PC-9 (cell line): ENCODE measurements at regions not wholly inside any gene's neighbourhood (a gene's known extent, or its start where the extent isn't known, plus 50 kb on each side); places are given as distances from the start of the nearest gene placed in this dataset.

ENCODE experiments used
- BruUV-seq: library from RNA; stranded (reverse); fragments of 400-500 nt; replicated peaks from 2 replicates; lab custom pipeline; 2021; lab: Mats Ljungman, UMichigan
- CTCF ChIA-PET: fragments of 300-600 bp; sonication (Branson Sonifier 250); formaldehyde crosslinking; loops from one replicate; lab custom pipeline; 2022; ENCODE audit warnings: antibody characterized with exemption; lab: Charles Lee
- POLR2A ChIA-PET: fragments of 300-600 bp; sonication (Branson Sonifier 250); formaldehyde crosslinking; loops from one replicate; lab custom pipeline; 2022; ENCODE audit warnings: antibody characterized with exemption; ENCODE audit not compliant: unreplicated experiment; lab: Charles Lee
- DNase-seq, 2 experiments: peaks; one replicate each; pipeline versions ENCODE4 v3.0.0 to v3.0.0-alpha.2; 2015 to 2022; ENCODE audit warnings: mixed read lengths in 1 of 2
- H2AFZ ChIP-seq: fragments of 200-600 bp; sonication (generic); 2 replicates; pipeline ENCODE4 v1.8.1; 2017; ENCODE audit warnings: antibody characterized with exemption
- H3F3A ChIP-seq: fragments of 200-600 bp; sonication (generic); 2 replicates; pipeline ENCODE4 v1.8.1; 2017; ENCODE audit warnings: antibody characterized with exemption, mild to moderate bottlenecking, low read depth; ENCODE audit not compliant: insufficient read depth
- H3K27ac ChIP-seq: fragments of 200-600 bp; sonication (generic); 2 replicates; pipeline ENCODE4 v1.6.1; 2016; ENCODE audit warnings: mixed run types
- H3K27me3 ChIP-seq: fragments of 200-600 bp; sonication (generic); 2 replicates; pipeline ENCODE4 v1.6.1; 2016; ENCODE audit warnings: low read depth, mixed run types; ENCODE audit not compliant: insufficient read depth
- H3K36me3 ChIP-seq: fragments of 200-600 bp; sonication (generic); 2 replicates; pipeline ENCODE4 v1.6.1; 2016; ENCODE audit warnings: low read depth, mixed run types
- H3K4me1 ChIP-seq: fragments of 200-600 bp; sonication (generic); replicated peaks from 2 replicates; pipeline ENCODE4 v1.6.1; 2016; ENCODE audit warnings: mixed run types; ENCODE audit not compliant: insufficient read depth
- H3K4me2 ChIP-seq: fragments of 200-600 bp; sonication (generic); 2 replicates; pipeline ENCODE4 v1.6.1; 2017; ENCODE audit warnings: mixed run types
- H3K4me3 ChIP-seq: fragments of 200-600 bp; sonication (generic); 2 replicates; pipeline ENCODE4 v1.6.1; 2016; ENCODE audit warnings: mixed run types
- H3K79me2 ChIP-seq: fragments of 200-600 bp; sonication (generic); 2 replicates; pipeline ENCODE4 v1.6.1; 2017; ENCODE audit warnings: low read depth, mixed run types
- H3K9me2 ChIP-seq: fragments of 200-600 bp; sonication (generic); 2 replicates; pipeline ENCODE4 v1.8.1; 2017; ENCODE audit warnings: mild to moderate bottlenecking; ENCODE audit not compliant: insufficient read depth
- H3K9me3 ChIP-seq: fragments of 200-600 bp; sonication (generic); 2 replicates; pipeline ENCODE4 v1.8.1; 2016; ENCODE audit warnings: low read depth; ENCODE audit not compliant: insufficient read depth
- H4K20me1 ChIP-seq: fragments of 200-600 bp; sonication (generic); 2 replicates; pipeline ENCODE4 v1.8.1; 2017; ENCODE audit not compliant: insufficient read depth
- CTCF ChIP-seq: fragments of 200-600 bp; sonication (generic); conservative IDR thresholded peaks from 2 replicates; pipeline ENCODE4 v1.6.1; 2017; ENCODE audit warnings: mixed run types, antibody characterized with exemption, mild to moderate bottlenecking, moderate library complexity
- EZH2 ChIP-seq: fragments of 200-600 bp; sonication (generic); IDR thresholded peaks from 2 replicates; pipeline ENCODE4 v1.8.0; 2017; ENCODE audit warnings: antibody characterized with exemption, low read depth
- intact Hi-C: fragments of 100-400 bp; cut with micrococcal nuclease; formaldehyde crosslinking; loops from one replicate; pipeline ENCODE4 v1.10.0; 2022; ENCODE audit not compliant: unreplicated experiment

DNA sequence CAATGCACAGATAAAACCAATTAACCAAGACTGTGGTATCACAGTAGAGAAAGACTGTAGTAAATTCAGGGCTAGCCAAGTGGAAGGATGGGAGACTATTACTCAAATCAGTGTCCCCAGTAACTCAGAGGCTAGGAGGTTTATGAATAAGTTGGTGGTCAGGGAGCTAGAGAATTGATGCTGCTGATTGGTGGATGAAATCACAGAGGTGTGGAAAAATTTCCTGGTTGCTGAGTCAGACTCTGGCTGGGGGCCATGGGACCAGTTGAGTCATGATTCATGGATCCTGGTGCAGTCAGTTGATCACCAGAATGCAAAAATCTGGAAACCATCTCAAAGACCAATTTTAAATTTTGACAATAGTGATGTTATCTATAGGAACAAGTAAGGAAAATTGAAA is 555.9 kb downstream of the C6orf118 start:
- Histone ChIP-seq H3K9me3 (no peaks in the 10 kb centered on the region), H2AFZ (no peak overlapping the region), H3K4me3 (no peak overlapping the region), H3K36me3 (no peaks in the 10 kb centered on the region), H3K9me2 (no peaks in the 10 kb centered on the region), H3K27me3 (no peaks in the 10 kb centered on the region), H3K79me2 (no peaks in the 10 kb centered on the region), H3K27ac (no peak overlapping the region), H3K4me2 (no peak overlapping the region), H3K4me1 (no peaks in the 10 kb centered on the region), H3F3A (no peaks in the 10 kb centered on the region), H4K20me1 (no peaks in the 10 kb centered on the region)
- DNase-seq, result no peak
- intact Hi-C loops, result no loop called here
- ChIA-PET CTCF (no interaction called here), POLR2A (no interaction called here)
- no peak for TF ChIP-seq EZH2
- TF ChIP-seq CTCF, result no peak
- no TSS peak for BruUV-seq

DNA sequence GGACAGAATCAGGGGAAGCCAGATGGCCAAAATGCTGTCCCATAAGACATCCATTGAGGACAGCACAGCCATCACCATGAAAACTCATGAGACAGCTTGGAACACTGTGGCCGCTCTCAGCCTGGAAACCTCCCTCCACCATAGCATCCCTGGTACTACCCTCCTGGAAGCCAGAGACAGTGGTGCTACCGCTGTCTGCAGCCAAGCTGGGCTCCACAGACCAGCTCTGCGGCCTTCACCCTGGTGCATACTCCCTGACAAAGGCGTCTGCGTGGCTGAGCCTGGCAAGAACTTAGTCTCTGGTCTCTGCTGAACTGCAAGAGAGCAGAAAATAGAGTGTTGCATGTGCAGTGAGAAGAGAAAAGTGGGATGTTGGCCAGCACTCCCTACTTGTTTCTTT is 558.0 kb downstream of the C6orf118 start:
- no peak for TF ChIP-seq CTCF
- no peak for TF ChIP-seq EZH2
- no peaks in the 10 kb centered on the region for H3K79me2 ChIP-seq
- intact Hi-C loops, result no loop called here
- H3K9me2 ChIP-seq, result no peaks in the 10 kb centered on the region
- no peaks in the 10 kb centered on the region for H3F3A ChIP-seq
- no peaks in the 10 kb centered on the region for H4K20me1 ChIP-seq
- H3K36me3 ChIP-seq, result no peaks in the 10 kb centered on the region
- no peak overlapping the region for H3K27ac ChIP-seq
- POLR2A ChIA-PET, result no interaction called here
- BruUV-seq, result no TSS peak
- no peaks in the 10 kb centered on the region for H3K9me3 ChIP-seq
- H3K4me1 ChIP-seq, result no peaks in the 10 kb centered on the region
- no peak overlapping the region for H2AFZ ChIP-seq
- H3K27me3 ChIP-seq, result no peaks in the 10 kb centered on the region; the same call in 1 of the 2 replicates
- no peak overlapping the region for H3K4me2 ChIP-seq
- no peak overlapping the region for H3K4me3 ChIP-seq
- DNase-seq, result no peak
- CTCF ChIA-PET, result no interaction called here

GRCh38 chr6:164750128-164750527 is 559.3 kb downstream of the C6orf118 start:
- H3K27ac ChIP-seq, result no peak overlapping the region
- DNase-seq, result no peak
- H3K9me2 ChIP-seq, result no peaks in the 10 kb centered on the region
- H3K27me3 ChIP-seq, result peaks cover 2% of the 10 kb centered on the region; the same call in 1 of the 2 replicates
- H4K20me1 ChIP-seq, result no peaks in the 10 kb centered on the region
- H3K79me2 ChIP-seq, result no peaks in the 10 kb centered on the region
- TF ChIP-seq EZH2 (no peak), CTCF (no peak)
- no peaks in the 10 kb centered on the region for H3F3A ChIP-seq
- intact Hi-C loops, result no loop called here
- no peak overlapping the region for H3K4me2 ChIP-seq
- POLR2A ChIA-PET, result no interaction called here
- H3K4me1 ChIP-seq, result no peaks in the 10 kb centered on the region
- CTCF ChIA-PET, result no interaction called here
- H3K9me3 ChIP-seq, result no peaks in the 10 kb centered on the region
- H2AFZ ChIP-seq, result no peak overlapping the region
- BruUV-seq, result no TSS peak
- H3K36me3 ChIP-seq, result no peaks in the 10 kb centered on the region
- H3K4me3 ChIP-seq, result no peak overlapping the region
